NCI-H187 (cell line): ENCODE measurements at regions not wholly inside any gene's neighbourhood (a gene's known extent, or its start where the extent isn't known, plus 50 kb on each side); places are given as distances from the start of the nearest gene placed in this dataset.
"Not testable (repeated sequence)": the region's sequence is repeated elsewhere in the genome, so short reads cannot be mapped to it uniquely, and the experiment has no call there.

Experiments used
- DNase-seq, 2 experiments: peaks; one replicate each; lab custom pipeline; 2025; lab: John Stamatoyannopoulos, UW

DNA sequence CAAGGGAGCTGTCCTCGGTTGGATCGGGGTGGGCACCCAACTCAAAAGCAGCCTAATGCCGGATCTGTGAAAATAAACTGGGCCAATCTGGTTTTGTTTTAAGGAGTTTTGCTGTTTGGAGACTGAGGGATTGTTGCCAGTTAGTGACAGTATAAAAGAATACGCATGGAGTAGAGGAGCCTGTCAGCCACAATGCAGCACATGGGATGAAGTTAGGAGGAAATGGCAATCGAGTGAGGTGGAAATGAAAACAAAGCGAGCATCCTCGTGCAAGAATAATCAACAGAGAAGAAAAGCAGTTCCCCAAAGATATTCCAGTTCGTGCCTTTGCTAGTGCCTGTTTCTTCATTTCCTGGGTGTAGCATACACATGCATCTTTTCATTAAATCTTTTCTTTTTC is 108.4 kb upstream of the RORA start:
- DNase-seq: no peak

DNA sequence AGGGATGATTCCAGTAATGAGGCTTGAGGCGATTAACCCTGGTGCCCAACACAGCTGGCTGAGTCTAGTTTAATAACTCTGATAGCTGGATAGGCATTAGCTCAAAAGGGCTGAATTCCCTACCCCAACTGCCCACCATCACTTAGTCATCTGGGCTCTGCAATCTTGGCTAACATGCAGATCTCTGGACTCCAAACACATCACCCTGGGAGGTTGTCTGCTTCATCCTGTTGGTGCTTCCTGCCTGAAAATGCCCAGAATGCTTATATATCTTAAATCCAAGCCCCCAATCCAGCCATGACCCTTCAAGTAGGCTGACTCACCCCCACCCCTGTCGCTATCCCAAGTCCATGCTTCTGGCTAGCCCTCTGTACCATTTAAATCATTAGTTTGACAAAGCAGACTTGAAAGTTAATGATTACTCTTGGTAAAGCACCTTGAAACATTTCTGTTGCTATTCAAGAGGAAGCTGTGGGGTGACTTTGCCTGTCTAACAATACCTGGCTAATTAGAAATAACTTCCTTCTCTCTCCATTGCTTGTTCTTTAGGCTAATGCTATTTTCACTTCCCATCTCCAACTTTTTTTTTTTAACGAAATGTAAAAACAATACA is 107.0 kb upstream of the RORA start:
- DNase-seq: no peak

DNA sequence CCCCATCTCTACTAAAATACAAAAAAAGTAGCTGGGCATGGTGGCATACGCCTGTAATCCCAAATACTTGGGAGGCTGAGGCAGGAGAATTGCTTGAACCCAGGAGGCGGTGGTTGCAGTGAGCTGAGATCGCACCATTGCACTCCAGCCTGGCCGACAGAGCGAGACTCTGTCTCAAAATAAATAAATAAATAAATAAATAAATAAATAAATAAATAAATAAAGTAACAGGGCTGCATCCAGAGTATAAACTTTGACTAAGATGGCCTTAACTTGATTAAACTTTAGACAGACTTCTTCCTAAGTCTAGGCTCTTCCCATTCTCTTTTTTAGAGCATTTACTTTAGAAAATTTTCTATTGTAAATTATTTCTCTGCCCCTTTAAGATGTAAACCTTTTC is 105.6 kb upstream of the RORA start:
- not testable (repeated sequence) for DNase-seq

DNA sequence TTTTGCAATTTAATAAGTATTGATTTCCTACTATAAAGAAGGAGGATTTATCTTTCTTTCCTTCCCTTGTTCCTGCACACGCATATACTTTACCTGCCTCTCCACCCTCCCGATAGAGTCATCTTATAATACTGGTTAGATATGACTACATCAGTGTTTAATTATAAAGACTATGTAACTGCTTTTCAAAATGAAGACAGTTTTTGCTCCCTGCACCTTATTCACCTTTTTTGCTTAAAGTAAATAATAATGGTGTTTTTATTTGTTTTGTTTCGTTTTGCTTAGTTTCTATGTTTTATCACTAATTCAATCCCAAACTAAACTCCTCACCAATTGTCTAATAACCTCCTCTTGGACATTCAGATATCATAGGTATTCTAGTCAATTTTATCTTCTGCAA is 101.9 kb upstream of the RORA start:
- DNase-seq: no peak

DNA sequence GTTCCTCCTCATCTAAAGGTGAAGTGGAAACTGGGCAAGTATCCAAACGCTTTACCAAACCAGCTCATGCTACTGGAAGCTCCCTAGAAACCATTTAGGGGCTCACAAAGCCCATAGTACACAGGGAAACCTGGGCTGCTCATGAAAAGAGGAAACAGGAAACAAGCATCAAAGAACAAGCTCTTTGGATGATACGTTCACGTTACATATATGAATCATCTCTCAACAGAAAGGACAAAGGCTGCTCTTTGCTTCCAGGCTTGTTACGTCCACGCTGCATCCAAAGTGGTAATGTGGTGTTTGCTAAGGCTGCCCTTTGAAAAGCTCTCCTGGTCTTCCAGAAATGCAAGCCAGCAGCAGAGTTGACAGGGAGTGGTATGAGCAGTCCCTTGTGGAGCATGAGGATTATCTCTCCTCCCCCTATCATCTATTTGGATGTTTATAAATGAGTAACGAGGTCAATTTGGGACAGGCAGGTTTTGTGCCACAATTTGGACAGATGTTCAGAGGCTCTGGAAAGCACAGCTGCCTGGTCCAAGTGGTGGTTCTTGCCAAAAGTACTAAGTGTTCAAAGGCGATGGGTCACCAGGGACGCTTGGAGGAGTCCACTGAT is 98.0 kb upstream of the RORA start:
- DNase-seq: no peak

DNA sequence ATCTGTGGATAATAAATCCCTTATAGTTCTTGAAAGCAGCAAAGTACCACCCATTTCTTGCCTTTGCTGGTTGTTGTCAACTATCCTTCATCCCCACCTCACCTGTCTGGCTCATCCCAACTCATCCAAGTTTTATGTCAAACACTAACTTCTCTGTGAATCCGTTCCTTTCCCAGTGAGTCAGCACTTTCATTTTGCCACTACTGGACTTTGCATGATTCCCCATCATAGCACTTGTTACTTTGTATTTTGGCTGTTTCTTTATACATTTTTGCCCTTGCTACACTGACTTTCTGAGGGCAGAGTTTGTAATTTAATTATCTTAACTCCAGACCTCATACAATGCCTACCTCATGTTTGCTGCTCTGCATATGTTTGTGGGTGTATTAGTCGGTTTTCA is 90.8 kb upstream of the RORA start:
- DNase-seq: no peak

DNA sequence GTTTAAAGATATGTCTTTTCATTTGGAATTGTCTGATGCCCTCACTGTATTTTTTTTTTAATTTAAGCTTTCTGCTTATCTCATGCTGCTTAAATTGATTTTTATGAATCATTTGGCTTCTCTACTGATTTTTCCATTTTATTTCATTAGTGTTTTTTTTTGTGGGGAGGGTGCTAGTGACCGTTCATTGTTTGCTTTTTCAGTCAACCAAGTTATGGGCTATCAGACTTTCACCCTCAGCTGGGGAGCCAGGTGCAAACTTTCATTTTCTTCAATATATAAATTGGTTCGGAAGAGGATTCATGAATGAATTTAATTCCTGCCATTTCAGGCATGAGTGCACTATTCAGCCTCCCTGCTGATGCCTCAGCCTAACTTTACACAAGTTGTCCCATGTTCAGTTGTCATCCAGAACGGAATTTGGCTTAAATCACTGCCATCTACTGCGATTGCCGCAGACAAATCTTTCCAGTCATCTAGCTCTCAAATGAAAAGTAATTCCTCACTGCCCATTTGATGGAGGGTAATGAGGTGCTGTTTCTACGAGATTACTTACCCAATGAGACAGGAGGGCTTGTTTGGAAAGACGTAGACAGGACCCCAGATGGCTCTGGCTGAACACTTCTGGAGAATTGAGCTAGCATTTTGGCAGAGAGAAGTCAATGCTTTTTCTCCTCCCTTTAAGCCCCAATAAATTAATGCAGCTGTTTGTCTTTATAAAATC is 89.9 kb upstream of the RORA start:
- DNase-seq: no peak

DNA sequence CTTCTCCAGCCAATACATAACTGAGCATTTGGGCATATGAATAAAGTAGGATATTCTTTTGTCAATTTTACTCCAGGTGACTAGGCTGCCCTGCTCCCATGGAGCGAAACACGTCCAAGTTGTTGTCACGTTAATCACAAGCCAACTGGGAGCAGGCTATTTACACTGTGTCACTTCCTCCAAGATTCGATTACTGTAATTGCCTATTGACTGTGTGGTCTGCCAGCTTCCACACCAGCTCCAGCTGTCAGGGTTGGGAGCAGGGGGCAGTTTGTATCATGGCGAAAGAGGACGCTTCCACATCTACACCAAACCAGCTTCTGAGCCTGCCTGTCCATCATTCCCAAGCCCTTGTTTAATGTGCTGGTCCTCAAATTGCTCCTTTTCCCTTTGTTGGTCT is 89.2 kb upstream of the RORA start:
- DNase-seq: no peak

DNA sequence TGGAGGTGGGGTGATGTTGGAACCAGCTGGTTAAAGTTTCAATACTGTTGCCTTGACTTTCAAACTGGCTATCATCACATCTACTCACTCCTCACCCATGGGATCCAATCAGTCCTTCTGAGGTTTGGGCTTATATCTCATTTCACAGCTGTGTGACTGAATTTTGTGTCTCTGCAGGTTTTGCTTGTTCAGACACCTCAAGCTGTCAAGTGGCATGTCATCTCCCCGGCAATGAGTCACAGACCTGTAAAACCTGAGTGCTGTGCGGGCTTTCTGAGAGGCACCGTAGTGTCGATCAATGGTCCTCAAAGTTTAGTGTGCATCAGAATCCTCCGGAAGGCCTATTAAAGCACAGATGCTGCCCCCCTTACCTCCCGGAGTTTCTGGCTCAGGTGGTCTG is 86.4 kb upstream of the RORA start:
- no peak for DNase-seq

DNA sequence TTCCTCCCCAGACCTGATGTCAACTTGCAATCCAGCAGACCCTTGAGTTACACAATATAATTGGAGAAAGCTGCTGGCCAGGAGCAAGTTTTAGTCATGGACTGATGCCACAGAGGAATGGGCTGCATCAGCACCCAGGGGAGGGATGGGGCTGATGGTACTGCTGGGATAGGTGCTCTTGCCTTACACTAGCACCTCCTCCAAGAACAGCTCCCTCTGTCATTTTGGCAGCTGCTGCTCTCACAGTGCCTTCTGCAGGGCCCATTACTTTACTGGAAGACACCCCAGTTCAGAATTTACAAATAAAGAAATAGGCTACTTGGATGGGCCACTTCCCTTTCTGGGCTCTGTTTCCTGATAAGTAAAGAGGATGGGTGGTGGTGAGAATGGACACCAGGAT is 85.3 kb upstream of the RORA start:
- DNase-seq: no peak

DNA sequence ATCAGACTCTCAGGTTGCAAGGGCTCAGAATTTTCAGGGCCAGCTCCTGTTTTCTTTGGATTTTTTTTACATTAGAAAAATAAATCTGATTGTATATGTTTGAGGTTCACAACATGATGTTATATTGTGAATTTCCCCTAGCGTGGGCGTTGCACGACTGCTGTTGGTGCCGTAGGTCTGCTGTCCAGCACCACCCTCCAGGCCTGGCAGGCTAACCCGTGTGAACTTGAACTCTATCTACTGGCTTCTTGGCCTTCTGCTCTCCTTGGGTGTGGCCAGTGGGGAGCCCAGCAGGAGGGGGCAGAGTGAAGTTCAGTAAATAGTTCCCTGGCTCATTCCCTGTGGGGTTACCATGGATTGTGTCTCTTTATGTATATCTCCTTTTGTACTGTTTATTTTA is 80.5 kb upstream of the RORA start:
- DNase-seq: no peak

DNA sequence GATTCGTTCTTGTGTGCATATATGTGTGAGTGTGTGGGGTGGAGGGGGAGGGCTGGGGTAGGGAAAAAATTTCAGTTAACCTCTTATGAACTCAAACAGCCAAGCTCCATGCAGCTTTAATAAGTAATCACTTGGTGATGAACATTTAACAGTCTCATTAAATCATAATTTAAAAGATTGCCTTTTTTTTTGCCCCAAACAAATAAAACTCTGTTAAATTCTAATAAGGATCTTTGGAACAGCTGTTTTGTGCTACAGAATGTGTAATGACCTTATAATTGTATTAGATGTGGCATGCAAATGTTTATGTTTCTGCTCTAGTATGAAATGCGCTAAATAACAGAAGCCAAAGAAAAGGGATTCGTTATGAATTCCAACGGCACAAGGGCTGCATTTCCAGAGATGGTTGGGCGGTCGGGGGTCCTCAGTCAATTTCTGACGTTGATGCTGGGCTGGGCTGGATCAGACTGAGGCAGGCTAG is 80.0 kb upstream of the RORA start:
- DNase-seq: no peak

DNA sequence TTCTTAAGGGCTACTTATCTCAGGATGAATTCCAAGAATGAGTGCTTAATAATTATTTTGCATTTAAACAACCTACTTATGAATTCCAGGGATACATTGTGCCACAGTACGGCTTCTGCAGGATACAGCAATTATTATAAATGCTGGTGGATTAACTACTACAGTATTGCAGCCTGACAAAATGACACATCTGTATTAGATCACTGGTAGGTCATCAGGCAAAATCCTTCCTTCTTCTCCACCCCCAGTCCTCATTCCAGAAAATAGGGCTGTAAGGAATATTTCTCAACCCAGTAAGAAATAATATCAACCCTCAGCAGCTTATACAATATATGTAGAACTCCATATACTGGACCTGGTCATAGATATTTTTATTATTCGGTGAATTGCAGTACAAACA is 79.3 kb upstream of the RORA start:
- no peak for DNase-seq

DNA sequence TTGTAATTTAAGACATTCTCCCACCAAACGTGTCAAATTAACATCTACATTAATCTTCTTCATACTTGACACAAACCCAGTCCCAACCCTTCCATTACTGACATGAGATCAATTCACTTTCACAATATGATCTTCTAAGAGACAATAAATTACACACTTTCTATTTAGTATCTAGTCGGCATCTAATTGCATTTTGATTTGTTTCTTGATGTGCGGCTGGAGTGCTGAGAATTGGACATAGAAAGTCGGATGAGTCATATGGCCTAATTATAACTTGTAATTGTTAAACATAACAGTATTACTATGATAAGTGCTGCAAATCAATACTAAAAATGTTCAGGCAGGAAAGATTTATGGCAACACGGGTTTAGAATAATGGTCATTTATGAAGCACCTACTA is 78.4 kb upstream of the RORA start:
- DNase-seq: no peak

DNA sequence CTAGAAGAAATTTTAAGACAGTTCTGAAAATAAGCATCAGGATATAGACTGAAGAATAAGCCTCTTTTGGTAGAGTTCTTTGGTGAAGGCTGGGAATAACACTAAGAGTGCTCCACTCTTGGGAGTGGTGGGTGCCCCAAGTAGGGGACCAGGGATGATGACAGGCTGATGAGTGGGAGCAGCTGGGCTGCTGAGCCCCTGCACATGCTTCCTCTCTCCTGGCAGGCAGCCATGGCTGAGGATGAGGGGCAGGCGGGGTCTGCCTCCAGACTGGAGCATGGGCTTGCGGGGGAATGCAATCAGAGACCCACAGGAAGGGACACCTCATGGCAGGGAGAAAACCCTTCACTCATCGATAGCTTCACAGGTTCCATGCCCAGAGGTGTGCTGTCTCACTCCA is 72.6 kb upstream of the RORA start:
- no peak for DNase-seq

DNA sequence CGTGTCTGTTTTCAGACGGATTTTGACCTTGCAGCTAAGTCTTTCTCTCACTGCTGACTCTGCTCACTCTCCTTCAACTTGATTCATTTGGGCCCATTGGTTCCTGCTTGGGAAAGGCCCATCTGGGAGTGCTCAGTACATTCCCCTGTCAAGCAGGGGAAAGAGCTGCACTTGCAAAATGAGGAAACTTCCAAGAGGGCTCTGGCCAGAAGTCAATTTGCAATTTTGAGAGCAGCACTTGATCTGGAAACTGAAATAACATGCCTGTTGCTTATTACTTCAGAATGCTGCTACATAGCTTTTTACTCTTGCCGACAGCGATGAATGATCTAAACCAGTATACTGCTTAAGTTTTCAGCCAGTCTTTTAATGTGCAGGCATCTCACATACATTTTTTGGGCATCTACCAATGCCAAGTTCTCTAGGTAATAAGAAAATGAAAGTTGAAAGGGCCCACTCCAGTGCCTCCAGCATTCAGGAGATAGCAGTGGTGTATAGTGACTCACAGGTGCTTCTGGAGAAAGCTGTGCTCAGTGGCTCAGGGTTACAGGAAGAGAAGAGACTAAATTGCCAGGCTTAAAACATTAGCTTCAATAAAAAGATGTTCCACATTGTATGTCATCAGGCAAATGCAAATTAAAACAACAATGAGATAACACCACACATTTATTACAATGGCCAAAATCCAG is 70.1 kb upstream of the RORA start:
- DNase-seq: no peak

DNA sequence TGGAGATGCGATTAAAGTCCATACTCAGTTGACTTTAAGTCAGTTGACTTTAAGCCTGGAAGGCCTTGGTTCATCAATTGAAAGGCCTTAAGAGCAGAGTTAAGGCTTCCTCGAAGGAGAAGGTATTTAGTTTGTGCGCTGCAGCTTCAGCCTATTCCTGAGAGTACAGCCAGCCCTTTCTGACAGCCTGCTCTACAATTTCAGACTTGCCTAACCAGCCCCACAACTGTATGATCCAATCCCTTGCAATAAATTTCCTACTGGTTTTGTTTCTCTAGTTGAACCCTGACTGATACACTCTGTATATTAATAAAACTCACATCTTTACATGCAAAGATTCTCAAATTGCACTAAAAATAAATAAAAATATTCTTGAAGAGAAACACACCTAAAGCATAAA is 66.1 kb upstream of the RORA start:
- DNase-seq: no peak

DNA sequence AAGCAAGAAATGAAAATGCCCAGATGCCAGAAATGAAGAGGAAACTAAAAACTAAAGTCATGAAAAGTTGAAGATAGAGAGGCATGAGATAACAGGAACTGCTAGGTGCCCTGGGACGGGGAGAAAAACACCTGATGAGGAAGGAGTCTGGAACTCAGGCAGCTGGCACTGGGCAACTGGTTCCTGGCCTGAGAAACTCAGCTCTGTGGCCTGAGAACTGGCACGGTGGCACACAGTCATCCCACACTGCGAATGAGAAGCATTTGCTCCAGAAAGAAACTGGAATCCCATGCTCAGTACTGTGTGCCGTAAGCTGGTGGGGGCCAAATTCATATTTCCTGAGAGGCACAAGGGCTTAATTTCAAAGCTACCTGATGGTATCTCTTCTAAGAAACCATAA is 53.6 kb upstream of the RORA start:
- DNase-seq: no peak

DNA sequence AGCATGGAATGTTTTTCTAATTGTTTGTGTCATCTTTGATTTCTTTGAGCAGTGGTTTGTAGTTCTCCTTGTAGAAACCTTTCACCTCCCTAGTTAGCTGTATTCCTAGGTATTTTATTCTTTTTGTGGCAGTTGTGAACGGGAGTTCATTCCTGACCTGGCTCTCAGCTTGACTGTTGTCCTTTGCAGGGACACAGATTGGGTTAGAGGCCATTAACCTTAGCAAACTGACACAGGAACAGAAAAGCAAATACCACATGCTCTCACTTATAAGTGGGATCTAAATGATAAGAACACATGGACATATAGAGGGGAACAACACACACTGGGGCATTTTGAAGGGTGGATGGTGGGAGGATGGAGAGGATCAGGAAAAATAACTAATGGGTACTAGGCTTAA is 52.2 kb upstream of the RORA start:
- no peak for DNase-seq
